ENCODE measurements at regions not wholly inside any gene's neighbourhood (a gene's known extent, or its start where the extent isn't known, plus 50 kb on each side); places are given as distances from the start of the nearest gene placed in this dataset.
"Not testable (repeated sequence)": the region's sequence is repeated elsewhere in the genome, so short reads cannot be mapped to it uniquely, and the experiment has no call there.

DNA sequence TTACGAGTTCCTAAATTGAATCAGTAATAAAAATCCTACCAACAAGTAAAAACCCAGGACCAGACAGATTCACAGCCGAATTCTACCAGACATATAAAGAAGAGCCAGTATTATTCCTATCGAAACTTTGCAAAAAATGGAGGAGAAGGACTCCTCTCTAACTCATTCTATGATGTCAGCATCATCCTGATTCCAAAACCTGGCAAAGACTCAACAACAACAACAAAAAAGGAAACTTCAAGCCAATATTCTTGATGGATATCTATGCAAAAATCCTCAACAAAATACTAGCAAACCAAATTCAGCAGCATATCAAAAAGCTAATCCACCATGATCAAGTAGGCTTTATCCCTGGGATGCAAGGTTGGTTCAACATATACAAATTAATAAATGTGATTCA lies 84.6 kb upstream of the ADRB2 start:
- not testable (repeated sequence) for DNase-seq (ENCODE audit: low read depth)

DNA sequence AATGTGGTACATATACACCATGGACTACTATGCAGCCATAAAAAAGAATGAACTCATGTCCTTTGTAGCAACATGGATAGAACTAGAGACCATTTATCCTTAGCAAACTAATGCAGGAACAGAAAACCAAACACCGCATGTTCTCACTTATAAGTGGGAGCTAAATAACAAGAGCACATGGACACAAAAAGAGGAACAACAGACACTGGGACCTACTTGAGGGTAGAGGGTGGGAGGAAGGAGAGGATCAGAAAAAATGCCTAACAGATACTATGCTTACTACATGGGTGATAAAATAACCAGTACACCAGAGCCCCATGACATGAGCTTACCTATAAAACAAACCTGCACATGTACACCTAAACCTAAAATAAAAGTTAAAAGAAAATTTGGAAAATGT lies 82.0 kb upstream of the ADRB2 start:
- not testable (repeated sequence) for DNase-seq (ENCODE audit: low read depth)

DNA sequence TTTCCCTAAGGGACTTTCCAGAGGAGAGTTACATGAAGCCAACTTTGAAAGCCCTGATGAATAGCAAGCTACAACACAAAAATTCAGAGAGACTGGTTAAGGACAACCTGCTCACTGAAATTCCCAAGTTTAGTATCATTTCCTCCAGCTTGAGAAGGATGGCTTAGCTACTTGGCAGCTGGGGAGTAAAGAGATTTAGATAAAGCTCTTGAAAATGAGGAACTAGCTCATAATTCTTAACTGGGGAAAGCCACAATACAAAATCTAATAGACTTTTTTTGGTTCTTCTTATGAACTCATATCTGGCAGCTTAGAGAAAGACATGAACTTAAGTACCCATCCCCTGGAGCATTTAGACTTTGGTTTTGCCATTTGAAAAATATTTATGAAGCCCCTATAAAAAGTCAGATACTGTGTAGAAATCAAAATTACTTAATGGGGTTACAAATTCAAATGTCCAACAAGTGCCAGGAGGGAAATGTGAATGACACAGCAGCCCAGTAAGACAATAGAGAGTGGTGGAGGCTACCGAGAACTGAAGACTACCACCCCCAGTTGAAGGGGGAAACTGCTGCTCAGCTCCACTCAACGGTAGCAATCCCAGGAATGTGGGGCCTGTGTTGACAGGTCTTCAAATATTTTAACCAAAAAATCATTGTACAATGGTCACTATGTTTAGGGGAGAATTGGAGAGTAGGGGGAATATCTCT lies 79.4 kb upstream of the ADRB2 start:
- DNase-seq (ENCODE audit: low read depth) = no peak

DNA sequence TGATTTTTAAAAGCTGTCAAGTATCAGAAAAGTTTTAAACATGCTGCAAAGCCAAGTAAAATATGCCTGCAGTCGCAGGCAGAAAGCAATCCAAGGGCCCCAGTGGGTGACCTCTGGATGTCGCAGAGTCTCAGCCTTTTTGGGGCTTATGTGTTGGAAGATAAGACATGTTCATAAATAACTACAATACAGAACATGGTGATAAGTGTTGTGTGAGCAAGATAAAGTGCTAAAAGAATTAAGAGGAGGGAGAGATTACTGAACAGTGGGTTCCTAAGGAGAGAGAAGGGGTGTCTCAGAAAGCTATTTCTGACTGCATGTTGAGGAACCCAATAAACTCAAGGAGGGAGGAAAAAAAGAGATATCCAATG lies 78.9 kb upstream of the ADRB2 start:
- no peak for DNase-seq (ENCODE audit: low read depth)

DNA sequence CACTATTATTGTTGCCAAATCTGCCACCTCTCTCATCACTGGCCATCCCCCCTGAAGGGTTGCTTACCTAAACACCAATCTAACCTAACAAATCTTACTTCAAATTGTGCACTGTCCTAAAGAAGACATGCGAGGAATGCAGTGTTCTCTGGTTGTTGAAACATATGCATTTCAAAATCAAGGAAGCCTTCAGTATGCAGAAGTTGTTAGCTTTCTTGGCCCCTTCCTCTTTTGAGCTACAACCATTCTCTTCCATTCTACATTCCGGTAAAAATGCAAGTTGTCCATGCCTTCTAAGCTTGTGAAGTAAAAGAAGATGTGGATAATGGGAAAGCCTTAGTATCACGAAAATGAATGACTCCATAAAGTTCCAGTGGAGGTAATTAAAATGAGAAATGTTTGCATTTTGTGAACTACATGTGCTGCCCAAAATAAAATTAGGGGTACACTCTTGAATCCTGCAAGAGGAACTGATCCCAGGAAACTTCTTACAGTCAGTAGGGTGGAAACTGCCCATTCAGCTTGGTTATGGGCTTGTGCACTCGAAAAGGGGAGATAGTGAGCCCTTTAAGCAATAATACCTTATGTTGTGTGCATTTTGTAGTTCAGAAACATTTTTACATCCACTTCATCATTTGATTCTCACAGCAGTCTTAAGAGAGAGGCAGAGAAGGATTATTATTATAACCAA lies 77.6 kb upstream of the ADRB2 start:
- no peak for DNase-seq (ENCODE audit: low read depth)

DNA sequence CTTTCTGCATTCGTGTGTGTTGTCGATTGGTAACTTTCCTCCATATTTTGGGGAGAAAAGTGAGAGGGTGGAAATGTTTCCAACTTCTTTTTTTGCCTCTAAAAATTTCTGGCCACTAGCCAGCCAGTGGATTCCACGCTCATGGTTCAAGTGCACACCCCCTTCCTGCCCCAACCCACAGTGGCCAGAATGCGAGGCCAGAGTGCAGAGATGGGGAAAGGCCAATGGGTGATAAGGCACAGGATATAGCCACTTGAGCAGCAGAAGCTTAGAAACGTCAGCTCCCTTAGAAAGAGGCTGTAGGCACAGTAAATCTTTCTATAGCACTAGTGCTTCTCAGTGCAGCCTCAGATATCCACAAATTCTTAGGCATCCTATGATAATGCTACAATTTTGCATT lies 75.8 kb upstream of the ADRB2 start:
- DNase-seq (ENCODE audit: low read depth) = no peak

DNA sequence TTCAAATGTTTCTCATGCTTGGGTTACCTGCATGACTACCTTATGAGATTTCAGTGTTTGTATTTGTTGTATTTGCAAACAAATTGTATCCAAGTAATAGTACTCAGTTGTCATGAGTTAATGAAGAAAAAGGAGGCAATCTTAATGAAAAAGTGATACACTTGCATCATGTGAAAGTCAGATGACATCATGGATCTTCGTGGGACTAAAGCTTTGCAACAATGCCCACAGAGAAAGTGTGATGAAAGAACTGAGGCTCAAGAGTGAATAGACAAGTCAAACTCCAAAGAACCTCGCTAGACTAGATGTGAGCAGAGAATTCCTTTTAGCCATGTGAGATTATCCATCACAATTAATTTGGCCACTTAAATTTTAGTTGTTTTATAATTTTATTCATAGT lies 75.4 kb upstream of the ADRB2 start:
- DNase-seq (ENCODE audit: low read depth) = no peak

DNA sequence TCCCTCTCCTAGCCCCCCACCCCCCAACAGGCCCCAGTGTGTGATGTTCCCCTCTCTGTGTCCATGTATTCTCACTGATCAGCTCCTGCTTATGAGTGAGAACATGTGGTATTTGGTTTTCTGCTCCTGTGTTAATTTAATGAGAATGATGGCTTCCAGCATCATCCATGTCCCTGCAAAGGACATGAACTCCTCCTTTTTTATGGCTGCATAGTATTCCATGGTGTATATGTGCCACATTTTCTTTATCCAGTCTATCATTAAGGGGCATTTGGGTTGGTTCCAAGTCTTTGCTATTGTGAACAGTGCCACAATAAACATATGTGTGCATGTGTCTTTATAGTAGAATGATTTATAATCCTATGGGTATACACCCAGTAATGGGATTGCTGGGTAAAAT lies 74.0 kb upstream of the ADRB2 start:
- DNase-seq (ENCODE audit: low read depth) = not testable (repeated sequence)

DNA sequence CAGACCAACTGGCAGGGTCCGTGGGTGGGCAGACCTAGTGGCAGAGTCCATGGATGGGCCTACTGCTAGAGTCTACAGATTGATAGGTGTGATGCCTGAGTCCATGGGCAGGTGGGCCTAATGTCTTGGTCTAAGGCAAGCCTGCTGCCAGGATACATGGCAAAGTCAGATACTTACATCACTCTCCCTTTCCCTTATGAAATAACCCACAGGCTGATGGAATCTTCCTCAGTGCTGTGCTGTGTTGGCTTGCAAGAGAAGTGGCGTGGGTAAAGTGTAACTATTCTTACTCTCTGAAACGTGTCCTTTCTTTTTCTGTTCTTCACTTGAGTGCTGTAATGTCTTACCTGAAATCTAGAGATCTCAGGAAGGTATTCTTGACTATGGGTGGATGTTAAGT lies 67.3 kb upstream of the ADRB2 start:
- no peak for DNase-seq (ENCODE audit: low read depth)

DNA sequence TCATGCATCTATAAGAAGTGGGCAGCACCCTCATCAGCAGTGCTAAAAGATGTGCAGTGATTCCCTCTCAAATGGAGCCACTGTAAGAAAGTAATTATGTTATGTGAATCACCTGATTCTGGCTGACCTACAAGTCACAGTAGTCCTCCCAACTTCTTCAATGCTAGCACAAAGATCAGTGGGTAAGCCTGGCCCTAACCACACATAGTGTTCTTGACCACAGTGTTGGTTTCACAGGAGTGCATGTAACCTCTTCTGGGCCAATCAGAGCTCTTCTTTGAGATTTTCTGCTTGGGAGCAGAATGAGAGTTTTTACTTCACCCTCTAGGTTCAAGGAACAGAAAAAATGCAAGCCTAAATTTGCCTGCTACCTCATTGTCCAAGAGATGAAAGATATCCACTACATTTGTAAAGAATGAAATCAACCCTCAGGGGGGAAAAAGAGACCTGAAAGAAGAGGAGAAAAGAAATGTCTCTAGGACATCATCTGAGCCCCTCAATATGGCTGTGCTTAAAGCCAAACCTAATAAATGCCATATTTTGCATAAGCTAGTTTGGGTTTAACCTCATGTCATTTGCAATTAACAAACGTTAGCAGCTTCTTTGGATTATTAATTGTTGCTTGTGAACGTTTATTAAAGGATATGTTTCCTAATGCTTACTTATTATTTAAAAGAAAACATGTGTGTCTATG lies 65.3 kb upstream of the ADRB2 start:
- DNase-seq (ENCODE audit: low read depth) = no peak

DNA sequence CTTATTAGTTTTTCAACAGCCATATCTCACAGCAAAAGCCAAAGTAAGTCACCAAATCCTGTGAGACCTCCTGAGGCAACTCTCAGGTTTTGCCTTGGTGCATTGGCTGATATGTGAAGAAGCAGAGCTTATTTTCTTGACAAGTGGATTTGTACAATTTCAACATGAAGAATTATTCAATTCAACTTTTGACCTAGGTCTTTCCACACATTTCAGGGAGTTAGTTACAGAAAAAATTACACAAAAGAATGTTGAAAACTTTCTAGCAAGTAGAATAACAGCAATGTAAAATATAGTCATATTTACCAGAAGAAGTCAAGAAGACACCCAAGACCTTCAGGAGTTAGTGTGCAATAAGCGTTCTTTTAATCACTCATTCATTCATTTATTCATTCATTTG lies 62.4 kb upstream of the ADRB2 start:
- no peak for DNase-seq (ENCODE audit: low read depth)

DNA sequence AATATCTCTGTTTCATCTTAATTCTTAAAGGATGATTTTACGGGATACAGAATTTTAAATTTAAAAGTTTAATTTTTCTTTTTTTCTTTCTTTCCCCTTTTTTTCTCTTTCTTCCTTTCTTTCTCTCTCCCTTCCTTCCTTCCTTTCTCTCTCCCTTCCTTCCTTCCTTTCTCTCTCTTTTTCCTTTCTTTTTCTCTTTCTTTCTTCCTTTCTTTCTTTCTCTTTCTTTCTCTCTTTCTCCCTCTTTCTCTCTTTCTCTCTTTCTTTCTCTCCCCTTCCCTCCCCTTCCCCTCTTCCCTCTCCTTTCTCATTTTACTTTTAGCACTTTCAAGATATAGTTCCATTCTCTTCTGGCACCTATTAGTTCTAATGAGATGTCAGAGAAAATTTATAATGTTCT lies 61.4 kb upstream of the ADRB2 start:
- no peak for DNase-seq (ENCODE audit: low read depth)

DNA sequence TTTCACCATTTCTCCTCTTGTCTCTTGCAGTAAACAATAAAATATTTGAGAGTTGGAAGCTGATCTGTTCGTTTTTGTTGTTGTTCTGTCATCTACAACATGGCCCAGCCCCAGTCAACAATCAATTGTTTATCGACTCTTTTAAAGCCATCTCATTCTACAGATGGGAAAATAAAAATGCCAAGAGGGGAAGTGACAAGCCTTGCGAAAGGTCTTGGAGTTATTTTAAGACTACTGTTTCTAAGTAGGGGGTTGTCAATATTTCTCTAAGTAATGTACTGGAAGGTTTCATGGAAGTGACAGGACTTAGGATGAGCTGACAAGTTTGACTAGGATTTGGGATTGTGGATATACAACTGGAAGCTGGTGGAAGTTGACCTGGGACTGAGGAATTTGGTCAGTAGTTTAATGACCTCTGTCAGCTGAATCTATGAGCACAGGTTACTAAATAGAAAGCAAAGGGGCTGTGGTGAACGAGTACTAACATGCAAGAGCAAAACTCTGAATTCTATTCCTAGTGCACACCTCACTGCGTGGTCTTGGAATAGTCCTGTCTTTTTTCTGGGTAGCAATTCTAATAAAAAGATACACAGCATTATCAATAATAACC lies 57.5 kb upstream of the ADRB2 start:
- no peak for DNase-seq (ENCODE audit: low read depth)

DNA sequence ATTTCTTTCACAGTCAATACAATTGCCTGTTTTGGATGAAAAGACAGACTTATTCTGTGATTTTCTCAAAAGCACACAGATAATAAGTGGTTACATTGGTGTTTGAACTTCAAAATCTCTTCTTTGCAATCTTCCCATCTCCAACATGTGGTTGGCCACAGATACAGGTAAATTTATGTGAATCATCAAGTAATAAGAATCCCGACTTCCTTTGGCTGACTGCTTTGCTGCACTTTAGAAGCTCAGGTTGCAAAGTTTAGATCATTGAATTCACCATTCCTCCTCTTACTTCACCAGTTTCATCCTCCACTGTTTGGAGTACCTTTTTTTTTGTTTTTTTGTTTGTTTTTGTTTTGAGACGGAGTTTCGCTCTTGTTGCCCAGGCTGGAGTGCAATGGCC lies 56.5 kb upstream of the ADRB2 start:
- no peak for DNase-seq (ENCODE audit: low read depth)

DNA sequence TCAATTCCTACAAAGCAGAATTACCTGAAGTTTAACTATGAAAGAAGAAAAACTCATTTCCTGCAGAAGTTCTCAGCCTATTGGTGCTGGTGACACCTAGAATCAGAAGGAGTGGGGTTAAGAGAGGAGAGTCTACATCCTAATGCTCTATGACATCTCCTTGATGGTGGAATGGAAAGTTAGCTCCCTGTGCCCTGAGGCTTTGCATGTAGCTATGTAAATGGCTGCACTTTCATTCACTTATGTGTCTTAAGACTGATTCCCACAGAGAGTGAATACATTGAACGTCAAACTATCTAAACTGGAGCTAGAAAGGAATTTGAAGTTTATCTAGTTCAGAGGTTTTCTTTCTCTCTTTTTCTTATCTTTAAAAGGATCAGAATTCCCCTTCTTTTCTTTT lies 52.1 kb upstream of the ADRB2 start:
- no peak for DNase-seq (ENCODE audit: low read depth)

DNA sequence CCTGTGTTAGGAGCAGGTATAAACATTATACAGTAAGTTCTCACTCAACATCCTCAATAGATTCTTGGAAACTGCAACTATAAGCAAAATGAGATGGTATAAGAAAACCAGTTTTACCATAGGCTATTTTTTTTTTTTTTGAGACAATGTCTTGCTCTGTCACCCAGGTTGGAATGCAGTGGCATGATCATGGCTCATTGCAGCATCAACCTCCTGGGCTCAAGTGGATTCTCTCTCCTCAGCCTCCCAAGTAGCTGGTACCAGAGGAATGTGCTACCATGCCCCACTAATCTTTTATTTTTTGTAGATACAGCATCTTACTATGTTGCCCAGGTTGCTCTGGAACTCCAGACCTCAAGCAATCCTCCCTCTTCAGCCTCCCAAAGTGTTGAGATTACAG lies 50.1 kb upstream of the ADRB2 start:
- no peak for DNase-seq (ENCODE audit: low read depth)

Data from ELR (cell line).